Parathyroid adenoma (tissue), 2 donors: ENCODE measurements at regions not wholly inside any gene's neighbourhood (a gene's known extent, or its start where the extent isn't known, plus 50 kb on each side); places are given as distances from the start of the nearest gene placed in this dataset.
"Not testable (repeated sequence)": the region's sequence is repeated elsewhere in the genome, so short reads cannot be mapped to it uniquely, and the experiment has no call there.

Experiments
- H2AFZ ChIP-seq: fragments of 300-600 bp; sonication (generic); one replicate; pipeline ENCODE4 v1.7.0; 2017; ENCODE audit warnings: antibody characterized with exemption, mild to moderate bottlenecking
- H3K27ac ChIP-seq: fragments of 300-600 bp; sonication (generic); one replicate; pipeline ENCODE4 v1.7.0; 2017
- H3K27me3 ChIP-seq: fragments of 300-600 bp; sonication (generic); one replicate; pipeline ENCODE4 v1.7.0; 2017; ENCODE audit warnings: low read length; ENCODE audit not compliant: control insufficient read depth, insufficient read depth
- H3K36me3 ChIP-seq: fragments of 300-600 bp; sonication (generic); one replicate; pipeline ENCODE4 v1.7.0; 2017; ENCODE audit warnings: low read length; ENCODE audit not compliant: control insufficient read depth, insufficient read depth
- H3K4me1 ChIP-seq: fragments of 300-600 bp; sonication (generic); one replicate; pipeline ENCODE4 v1.7.0; 2017; ENCODE audit warnings: control low read depth
- H3K4me2 ChIP-seq: fragments of 300-600 bp; sonication (generic); one replicate; pipeline ENCODE4 v1.7.0; 2017; ENCODE audit warnings: low read length
- H3K4me3 ChIP-seq: fragments of 300-600 bp; sonication (generic); one replicate; pipeline ENCODE4 v1.7.0; 2017; ENCODE audit warnings: low read depth, low read length
- H3K79me2 ChIP-seq: fragments of 300-600 bp; sonication (generic); one replicate; pipeline ENCODE4 v1.7.0; 2017; ENCODE audit warnings: control low read depth
- H3K9ac ChIP-seq: fragments of 300-600 bp; sonication (generic); one replicate; pipeline ENCODE4 v1.7.0; 2017; ENCODE audit warnings: mild to moderate bottlenecking
- H3K9me3 ChIP-seq: fragments of 300-600 bp; sonication (generic); one replicate; pipeline ENCODE4 v1.7.0; 2017; ENCODE audit warnings: low read length; ENCODE audit not compliant: control insufficient read depth
- TF ChIP-seq, protein P1 (sequence below): fragments of 300-600 bp; sonication (generic); IDR thresholded peaks from one replicate; pipeline ENCODE4 v1.7.0; 2017; ENCODE audit warnings: antibody characterized with exemption, mild to moderate bottlenecking
- donor health status: primary hyperparathyroidism.

DNA sequence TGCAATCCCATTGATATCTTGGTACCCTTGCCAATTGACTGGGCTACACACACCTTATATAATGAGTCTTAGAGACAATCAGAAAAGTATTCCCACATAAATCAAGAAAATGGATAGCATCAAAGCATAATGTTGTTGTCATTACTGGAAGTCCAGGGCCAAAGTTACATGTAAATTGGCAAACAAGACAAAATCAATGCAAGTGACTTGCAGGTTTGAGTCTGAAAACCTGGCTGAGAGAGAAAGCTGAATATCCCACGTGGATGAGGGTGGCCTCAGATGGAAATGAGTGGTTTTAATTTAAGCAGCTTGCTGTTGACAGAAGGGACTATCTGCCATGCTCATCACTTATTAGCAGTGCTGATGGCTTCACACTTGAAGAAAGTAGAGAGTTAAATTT, 324.0 kb upstream of the MON1B start:
- no peak overlapping the region for H3K4me3 ChIP-seq
- H3K9me3 ChIP-seq = no peaks in the 10 kb centered on the region
- no peak overlapping the region for H3K27ac ChIP-seq
- no peak overlapping the region for H3K4me2 ChIP-seq
- H3K4me1 ChIP-seq = peaks cover 8% of the 10 kb centered on the region
- no peak overlapping the region for H2AFZ ChIP-seq
- H3K79me2 ChIP-seq = no peaks in the 10 kb centered on the region
- no peaks in the 10 kb centered on the region for H3K27me3 ChIP-seq
- H3K36me3 ChIP-seq = no peaks in the 10 kb centered on the region
- TF ChIP-seq, protein P1, sequence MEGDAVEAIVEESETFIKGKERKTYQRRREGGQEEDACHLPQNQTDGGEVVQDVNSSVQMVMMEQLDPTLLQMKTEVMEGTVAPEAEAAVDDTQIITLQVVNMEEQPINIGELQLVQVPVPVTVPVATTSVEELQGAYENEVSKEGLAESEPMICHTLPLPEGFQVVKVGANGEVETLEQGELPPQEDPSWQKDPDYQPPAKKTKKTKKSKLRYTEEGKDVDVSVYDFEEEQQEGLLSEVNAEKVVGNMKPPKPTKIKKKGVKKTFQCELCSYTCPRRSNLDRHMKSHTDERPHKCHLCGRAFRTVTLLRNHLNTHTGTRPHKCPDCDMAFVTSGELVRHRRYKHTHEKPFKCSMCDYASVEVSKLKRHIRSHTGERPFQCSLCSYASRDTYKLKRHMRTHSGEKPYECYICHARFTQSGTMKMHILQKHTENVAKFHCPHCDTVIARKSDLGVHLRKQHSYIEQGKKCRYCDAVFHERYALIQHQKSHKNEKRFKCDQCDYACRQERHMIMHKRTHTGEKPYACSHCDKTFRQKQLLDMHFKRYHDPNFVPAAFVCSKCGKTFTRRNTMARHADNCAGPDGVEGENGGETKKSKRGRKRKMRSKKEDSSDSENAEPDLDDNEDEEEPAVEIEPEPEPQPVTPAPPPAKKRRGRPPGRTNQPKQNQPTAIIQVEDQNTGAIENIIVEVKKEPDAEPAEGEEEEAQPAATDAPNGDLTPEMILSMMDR = no peak
- H3K9ac ChIP-seq = no peak overlapping the region

DNA sequence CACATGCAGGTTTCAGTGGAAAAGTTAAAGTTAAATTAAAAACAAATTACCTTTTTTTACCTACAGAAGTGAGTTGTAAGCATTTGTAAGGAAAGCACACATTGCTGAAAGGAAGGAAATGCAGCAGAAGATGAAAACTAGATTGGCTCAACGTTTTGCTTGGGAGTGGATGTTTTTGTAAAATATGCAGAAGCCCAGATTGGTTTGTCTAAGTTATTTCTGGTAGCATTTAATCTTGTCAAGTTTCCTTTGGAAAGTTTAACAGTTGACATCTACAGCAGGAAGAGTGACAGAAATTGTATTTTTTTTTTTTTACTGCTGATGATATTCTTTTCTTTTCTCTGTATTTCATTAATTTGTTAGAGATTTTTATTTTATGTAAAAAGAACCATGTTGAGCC, 315.1 kb upstream of the MON1B start:
- Histone ChIP-seq H3K4me3 (no peak overlapping the region), H3K79me2 (no peaks in the 10 kb centered on the region), H3K27me3 (no peaks in the 10 kb centered on the region), H3K4me2 (no peak overlapping the region), H3K4me1 (peaks cover 7% of the 10 kb centered on the region), H3K36me3 (no peaks in the 10 kb centered on the region), H3K9me3 (no peaks in the 10 kb centered on the region), H3K9ac (no peak overlapping the region), H2AFZ (no peak overlapping the region), H3K27ac (no peak overlapping the region)
- TF ChIP-seq, protein P1 = no peak

DNA sequence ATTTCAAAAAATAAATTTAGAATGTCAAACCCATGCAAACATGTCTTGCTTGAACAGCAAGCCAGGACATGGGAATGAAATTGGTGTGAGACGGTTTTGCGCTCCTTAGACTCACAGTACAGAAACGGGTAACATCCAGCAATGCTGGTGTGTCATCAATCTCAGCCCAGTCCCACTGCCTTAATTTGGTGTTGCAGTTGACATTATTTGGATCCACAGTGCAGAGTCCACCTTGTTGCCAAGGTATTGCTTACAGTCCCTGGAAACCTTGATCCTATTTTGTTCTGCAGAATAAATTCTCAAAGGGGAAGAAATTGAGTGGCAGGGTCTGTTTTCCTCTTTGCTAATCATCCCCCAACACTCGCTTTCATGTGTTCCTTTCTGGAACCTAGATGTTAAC, 311.6 kb upstream of the MON1B start:
- Histone ChIP-seq H3K4me3 (no peak overlapping the region), H3K79me2 (no peaks in the 10 kb centered on the region), H2AFZ (no peak overlapping the region), H3K9ac (no peak overlapping the region), H3K27me3 (no peaks in the 10 kb centered on the region), H3K9me3 (no peaks in the 10 kb centered on the region), H3K27ac (no peak overlapping the region), H3K36me3 (no peaks in the 10 kb centered on the region), H3K4me2 (no peak overlapping the region), H3K4me1 (no peaks in the 10 kb centered on the region)
- TF ChIP-seq, protein P1 = no peak

DNA sequence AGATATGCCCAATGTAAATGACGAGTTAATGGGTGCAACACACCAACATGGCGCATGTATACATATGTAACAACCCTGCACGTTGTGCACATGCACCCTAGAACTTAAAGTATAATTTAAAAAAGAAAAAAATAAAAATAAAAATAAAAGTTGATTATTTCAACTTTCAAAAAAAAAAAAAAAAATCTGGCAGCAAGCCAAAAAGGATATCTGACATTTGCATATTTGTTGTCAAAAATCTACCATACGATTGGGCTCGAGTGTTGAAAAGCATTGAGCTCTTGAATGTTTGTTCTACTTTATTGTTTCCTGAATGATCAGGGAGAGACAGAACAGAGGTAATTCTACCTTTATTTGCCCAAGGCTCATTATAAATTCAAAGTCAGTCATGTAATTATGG, 310.5 kb upstream of the MON1B start:
- H3K4me3 ChIP-seq, H3K4me2 ChIP-seq, H3K36me3 ChIP-seq, H3K79me2 ChIP-seq, H2AFZ ChIP-seq, H3K4me1 ChIP-seq, H3K9ac ChIP-seq, H3K9me3 ChIP-seq, H3K27ac ChIP-seq, H3K27me3 ChIP-seq: not testable (repeated sequence)

DNA sequence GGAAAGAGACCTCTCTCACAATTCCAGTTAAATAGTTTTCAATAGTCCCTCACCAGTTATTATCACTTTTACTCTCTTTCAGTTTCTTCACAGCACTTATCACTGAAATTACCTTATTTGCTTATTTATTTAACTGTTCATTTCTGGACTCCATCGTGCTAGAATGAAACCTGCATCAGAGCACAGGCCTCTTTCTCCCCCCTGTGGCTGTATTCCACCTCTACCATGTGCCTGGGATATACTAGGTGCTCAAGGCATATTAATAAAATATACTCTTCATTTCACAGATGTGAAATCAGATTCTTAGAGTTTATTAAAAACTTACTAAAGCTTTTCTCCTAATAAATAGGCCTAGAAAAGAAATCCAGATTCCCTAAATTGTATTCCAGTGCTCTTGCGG, 308.9 kb upstream of the MON1B start:
- Histone ChIP-seq H3K36me3 (no peaks in the 10 kb centered on the region), H3K79me2 (no peaks in the 10 kb centered on the region), H3K9me3 (no peaks in the 10 kb centered on the region), H3K4me3 (no peak overlapping the region), H3K27ac (no peak overlapping the region), H3K4me1 (no peaks in the 10 kb centered on the region), H3K27me3 (no peaks in the 10 kb centered on the region), H2AFZ (no peak overlapping the region), H3K9ac (no peak overlapping the region), H3K4me2 (no peak overlapping the region)
- TF ChIP-seq, protein P1 = no peak
